NCI-H1048 (cell line): ENCODE measurements at regions not wholly inside any gene's neighbourhood (a gene's known extent, or its start where the extent isn't known, plus 50 kb on each side); places are given as distances from the start of the nearest gene placed in this dataset.
"Not testable (repeated sequence)": the region's sequence is repeated elsewhere in the genome, so short reads cannot be mapped to it uniquely, and the experiment has no call there.

Experiments used
- DNase-seq: peaks from one replicate; lab custom pipeline; 2025; lab: John Stamatoyannopoulos, UW

- DNase-seq, result no peak
Measured at GRCh38 chr6:854406-855118, 161.6 kb upstream of the EXOC2 start.

- DNase-seq, result not testable (repeated sequence)
Measured at GRCh38 chr6:852216-852615, 159.3 kb upstream of the EXOC2 start.

GRCh38 chr6:849075-849506, 156.2 kb upstream of the EXOC2 start:
- DNase-seq, result no peak

- no peak for DNase-seq
Measured at GRCh38 chr6:845566-845965, 152.6 kb upstream of the EXOC2 start.

- DNase-seq, result no peak
Measured at GRCh38 chr6:845101-845500, 152.2 kb upstream of the EXOC2 start.

- DNase-seq, result no peak
Measured at GRCh38 chr6:842141-842540, 149.2 kb upstream of the EXOC2 start.

GRCh38 chr6:841569-841968, 148.6 kb upstream of the EXOC2 start:
- no peak for DNase-seq

- DNase-seq, result no peak
Measured at GRCh38 chr6:839201-839600, 146.3 kb upstream of the EXOC2 start.

GRCh38 chr6:837380-837779, 144.4 kb upstream of the EXOC2 start:
- DNase-seq, result no peak

- DNase-seq, result no peak
Measured at GRCh38 chr6:836276-836853, 143.4 kb upstream of the EXOC2 start.

- DNase-seq, result no peak
Measured at GRCh38 chr6:835476-836160, 142.7 kb upstream of the EXOC2 start.

- no peak for DNase-seq
Measured at GRCh38 chr6:834866-835265, 141.9 kb upstream of the EXOC2 start.

GRCh38 chr6:834190-834589, 141.3 kb upstream of the EXOC2 start:
- no peak for DNase-seq

- DNase-seq, result not testable (repeated sequence)
Measured at GRCh38 chr6:832804-833203, 139.9 kb upstream of the EXOC2 start.

GRCh38 chr6:830667-831327, 137.9 kb upstream of the EXOC2 start:
- no peak for DNase-seq

- no peak for DNase-seq
Measured at GRCh38 chr6:829656-830055, 136.7 kb upstream of the EXOC2 start.

GRCh38 chr6:827431-827830, 134.5 kb upstream of the EXOC2 start:
- no peak for DNase-seq

- DNase-seq, result no peak
Measured at GRCh38 chr6:819122-819521, 126.2 kb upstream of the EXOC2 start.

- no peak for DNase-seq
Measured at GRCh38 chr6:818196-818595, 125.3 kb upstream of the EXOC2 start.

- no peak for DNase-seq
Measured at GRCh38 chr6:816510-817084, 123.7 kb upstream of the EXOC2 start.

- no peak for DNase-seq
Measured at GRCh38 chr6:815348-815738, 122.4 kb upstream of the EXOC2 start.
